Gastrocnemius medialis (tissue), 4 donors: ENCODE measurements at regions not wholly inside any gene's neighbourhood (a gene's known extent, or its start where the extent isn't known, plus 50 kb on each side); places are given as distances from the start of the nearest gene placed in this dataset.

Experiments used
- ATAC-seq, 2 donors: fragments of 150-250 bp; one replicate each; pipeline ENCODE4 v1.9.1; 2016
- DNase-seq, 2 donors: peaks; one replicate each; pipeline ENCODE4 v3.0.0-alpha.2; 2019
- H3K27ac ChIP-seq, 4 donors: fragments of 200-600 bp; sonication (generic); 1 replicate in 1 of 4; 2 replicates in 3 of 4; pipeline ENCODE4 v1.5.1; 2016 to 2018; ENCODE audit warnings: mild to moderate bottlenecking in 2 of 4, moderate library complexity in 1 of 4
- H3K27me3 ChIP-seq, 3 donors: fragments of 200-600 bp; sonication (generic) in 2 of 3; 1 replicate in 1 of 3; 2 replicates in 2 of 3; pipeline versions ENCODE4 v1.5.1 to v1.6.0; 2016 to 2019; ENCODE audit warnings: mild to moderate bottlenecking in 1 of 3, moderate library complexity in 1 of 3
- H3K36me3 ChIP-seq, 2 donors: fragments of 200-600 bp; sonication (generic) in 1 of 2; one replicate each; pipeline ENCODE4 v1.5.1; 2017 to 2018
- H3K4me1 ChIP-seq, 2 donors: fragments of 200-600 bp; sonication (generic) in 1 of 2; one replicate each; pipeline ENCODE4 v1.5.1; 2016 to 2017; ENCODE audit warnings: mild to moderate bottlenecking in 2 of 2
- H3K4me3 ChIP-seq, 4 donors: fragments of 200-600 bp; sonication (generic) in 3 of 4; 1 replicate in 1 of 4; 2 replicates in 3 of 4; pipeline ENCODE4 v1.5.1; 2016 to 2019; ENCODE audit warnings: mild to moderate bottlenecking in 2 of 4
- H3K9me3 ChIP-seq, 3 donors: fragments of 200-600 bp; sonication (generic) in 2 of 3; 1 replicate in 1 of 3; 2 replicates in 2 of 3; pipeline ENCODE4 v1.5.1; 2016 to 2019
- POLR2A ChIP-seq, 2 donors: fragments of 450-650 bp; IDR thresholded peaks; one replicate each; pipeline ENCODE4 v1.6.1; 2017; ENCODE audit warnings: antibody characterized with exemption in 2 of 2, mild to moderate bottlenecking in 2 of 2, moderate library complexity in 2 of 2
- in situ Hi-C, 4 donors: fragments of 200-750 bp; cut with MboI; loops; one replicate each; pipeline versions ENCODE4 v1.15.0 to v1.8.0; 2017; ENCODE audit warnings: low sequenced_read_pairs in 4 of 4
- intact Hi-C: fragments of 100-400 bp; cut with DNase I; formaldehyde crosslinking; loops from one replicate; pipeline ENCODE4 v1.15.1; 2023; ENCODE audit warnings: low total_unique reads
- TF ChIP-seq, protein P1 (sequence below), 5 experiments: fragments of 450-650 bp in 3 of 5; fragments of 200-600 bp in 2 of 5; sonication (generic) in 2 of 5; IDR thresholded peaks in 4 of 5; conservative IDR thresholded peaks in 1 of 5; 1 replicate in 4 of 5; 2 replicates in 1 of 5; pipeline ENCODE4 v1.5.1; 2016 to 2019; ENCODE audit warnings: antibody characterized with exemption in 5 of 5, mild to moderate bottlenecking in 3 of 5, moderate library complexity in 3 of 5

DNA sequence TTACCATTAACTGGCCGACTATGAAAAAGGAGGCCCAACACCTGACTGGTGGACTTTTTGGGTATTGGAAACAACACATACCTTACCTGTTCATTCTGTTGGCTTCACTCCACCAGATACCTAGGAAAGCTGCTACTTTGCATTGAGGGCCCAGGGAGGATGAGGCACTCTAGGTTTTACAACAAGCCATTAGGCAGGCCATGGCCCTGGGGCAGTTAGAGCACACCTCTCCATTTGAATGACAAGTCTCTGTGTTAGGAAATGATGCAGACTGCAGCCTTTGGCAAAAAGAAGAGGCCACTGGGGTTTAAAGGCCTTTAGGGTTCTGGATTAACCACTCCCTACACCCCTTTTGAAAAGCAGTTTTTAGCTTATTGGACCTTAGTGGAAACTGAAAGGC is 144.3 kb downstream of the OR2B2 start:
- ATAC-seq (no peak), DNase-seq (no peak)
- H3K9me3 ChIP-seq = no peaks in the 10 kb centered on the region
- in situ Hi-C loops (loop anchor here (10.0 to 25.0 kb wide), 3 partner anchors 119 to 256 kb away; a partner anchor contains a TSS), intact Hi-C loops (no loop called here)
- no peak overlapping the region for H3K27ac ChIP-seq
- H3K27me3 ChIP-seq = peaks cover 0 to 21% (median 6%) of the 10 kb centered on the region in 3 donors
- H3K4me3 ChIP-seq = no peak overlapping the region
- no peaks in the 10 kb centered on the region for H3K4me1 ChIP-seq
- TF ChIP-seq, protein P1, sequence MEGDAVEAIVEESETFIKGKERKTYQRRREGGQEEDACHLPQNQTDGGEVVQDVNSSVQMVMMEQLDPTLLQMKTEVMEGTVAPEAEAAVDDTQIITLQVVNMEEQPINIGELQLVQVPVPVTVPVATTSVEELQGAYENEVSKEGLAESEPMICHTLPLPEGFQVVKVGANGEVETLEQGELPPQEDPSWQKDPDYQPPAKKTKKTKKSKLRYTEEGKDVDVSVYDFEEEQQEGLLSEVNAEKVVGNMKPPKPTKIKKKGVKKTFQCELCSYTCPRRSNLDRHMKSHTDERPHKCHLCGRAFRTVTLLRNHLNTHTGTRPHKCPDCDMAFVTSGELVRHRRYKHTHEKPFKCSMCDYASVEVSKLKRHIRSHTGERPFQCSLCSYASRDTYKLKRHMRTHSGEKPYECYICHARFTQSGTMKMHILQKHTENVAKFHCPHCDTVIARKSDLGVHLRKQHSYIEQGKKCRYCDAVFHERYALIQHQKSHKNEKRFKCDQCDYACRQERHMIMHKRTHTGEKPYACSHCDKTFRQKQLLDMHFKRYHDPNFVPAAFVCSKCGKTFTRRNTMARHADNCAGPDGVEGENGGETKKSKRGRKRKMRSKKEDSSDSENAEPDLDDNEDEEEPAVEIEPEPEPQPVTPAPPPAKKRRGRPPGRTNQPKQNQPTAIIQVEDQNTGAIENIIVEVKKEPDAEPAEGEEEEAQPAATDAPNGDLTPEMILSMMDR (IDR thresholded peaks at IDR 0.05 in 4 of 5, conservative IDR thresholded peaks at IDR 0.05 in 1 of 5) = no peak
- no peak for TF ChIP-seq POLR2A (IDR thresholded peaks at IDR 0.05)
- no peaks in the 10 kb centered on the region for H3K36me3 ChIP-seq

DNA sequence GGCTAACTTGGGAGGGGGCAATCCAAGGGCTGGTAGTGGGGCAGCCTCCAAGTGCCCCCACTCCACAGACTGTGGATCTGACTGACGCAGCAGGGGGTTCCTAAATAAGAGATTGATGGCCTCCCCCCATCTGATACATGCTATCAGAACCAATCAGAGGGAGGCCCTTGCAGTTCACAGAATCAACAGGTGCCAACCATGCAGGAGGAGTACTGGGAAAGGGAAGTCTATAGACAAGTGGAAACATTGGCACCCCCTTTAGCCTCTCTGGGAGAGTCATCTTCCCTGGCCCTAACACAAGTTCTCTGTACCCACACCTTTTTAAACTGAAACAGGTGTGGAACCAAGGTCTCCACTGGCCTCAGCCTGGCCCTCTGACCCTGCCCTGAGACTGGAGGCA is 145.8 kb downstream of the OR2B2 start:
- Histone ChIP-seq H3K4me3 (no peak overlapping the region), H3K36me3 (no peaks in the 10 kb centered on the region), H3K9me3 (no peaks in the 10 kb centered on the region), H3K27ac (no peak overlapping the region), H3K27me3 (peaks cover 6 to 25% (median 6%) of the 10 kb centered on the region in 3 donors), H3K4me1 (no peaks in the 10 kb centered on the region)
- no peak for DNase-seq
- in situ Hi-C loops = loop anchor here (10.0 to 25.0 kb wide), 3 partner anchors 121 to 254 kb away; a partner anchor contains a TSS
- intact Hi-C loops = no loop called here
- TF ChIP-seq, protein P1 (IDR thresholded peaks at IDR 0.05 in 4 of 5, conservative IDR thresholded peaks at IDR 0.05 in 1 of 5) = no peak
- TF ChIP-seq POLR2A (IDR thresholded peaks at IDR 0.05) = no peak
- ATAC-seq = no peak

DNA sequence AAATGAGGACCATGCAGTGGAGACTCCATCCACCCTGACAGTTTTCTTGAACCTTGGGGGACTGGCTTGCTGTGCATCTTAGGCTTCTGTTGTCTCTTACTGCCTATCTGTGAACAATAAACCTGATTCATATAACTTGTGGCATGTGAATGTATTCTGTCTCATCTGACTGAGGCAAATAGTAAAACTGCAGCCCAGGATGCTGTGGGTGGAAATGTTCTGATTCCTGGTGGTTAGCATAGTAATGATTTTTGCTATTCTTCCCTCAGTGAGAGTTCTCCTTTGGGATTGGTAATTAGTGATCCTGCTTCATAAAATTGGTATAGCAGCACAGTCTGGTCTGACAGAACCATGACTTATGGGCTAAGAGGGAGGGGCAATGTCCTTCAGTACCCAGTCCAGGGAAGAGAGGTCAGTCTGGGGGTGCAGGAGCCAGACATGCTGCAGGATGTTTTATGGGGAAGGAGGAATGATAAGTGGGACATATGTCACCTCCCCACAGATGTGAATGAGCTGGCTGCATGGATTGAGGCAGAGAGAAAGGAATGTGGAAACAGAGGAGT is 147.1 kb downstream of the OR2B2 start:
- H3K27me3 ChIP-seq = peaks cover 6 to 24% (median 9%) of the 10 kb centered on the region in 3 donors
- no peak overlapping the region for H3K4me3 ChIP-seq
- no peaks in the 10 kb centered on the region for H3K9me3 ChIP-seq
- H3K36me3 ChIP-seq = no peaks in the 10 kb centered on the region
- TF ChIP-seq, protein P1 (IDR thresholded peaks at IDR 0.05 in 4 of 5, conservative IDR thresholded peaks at IDR 0.05 in 1 of 5) = no peak
- no peak for TF ChIP-seq POLR2A (IDR thresholded peaks at IDR 0.05)
- no peak for ATAC-seq
- in situ Hi-C loops = loop anchor here (10.0 to 25.0 kb wide), 3 partner anchors 122 to 253 kb away; a partner anchor contains a TSS
- intact Hi-C loops = no loop called here
- no peak for DNase-seq
- H3K4me1 ChIP-seq = no peaks in the 10 kb centered on the region
- H3K27ac ChIP-seq = no peak overlapping the region

DNA sequence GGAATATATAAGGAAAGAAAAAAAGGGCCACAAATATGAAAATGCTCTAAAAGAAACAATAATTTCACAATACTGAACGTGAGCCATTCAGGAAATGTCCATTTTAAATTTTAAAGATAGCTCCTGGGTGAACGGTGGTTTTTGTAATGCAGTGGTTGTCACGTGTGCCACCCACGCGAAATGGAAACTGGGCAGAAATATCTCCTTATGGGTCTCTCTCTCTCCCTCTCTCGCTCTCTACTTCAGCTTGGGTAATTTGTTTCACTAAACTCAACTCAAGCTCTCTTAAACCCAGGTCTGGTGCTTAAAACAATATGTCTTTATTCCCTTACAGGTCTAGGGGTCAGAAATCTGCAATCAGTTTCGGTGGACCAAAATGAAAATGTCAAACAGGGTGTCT is 150.8 kb downstream of the OR2B2 start:
- Histone ChIP-seq H3K27ac (no peak overlapping the region), H3K27me3 (peaks cover 20 to 47% (median 36%) of the 10 kb centered on the region in 3 donors), H3K36me3 (no peaks in the 10 kb centered on the region), H3K4me3 (no peak overlapping the region), H3K4me1 (no peaks in the 10 kb centered on the region), H3K9me3 (no peaks in the 10 kb centered on the region)
- in situ Hi-C loops = loop anchor here (10.0 to 25.0 kb wide), 3 partner anchors 126 to 249 kb away; a partner anchor contains a TSS
- TF ChIP-seq POLR2A (IDR thresholded peaks at IDR 0.05) = no peak
- TF ChIP-seq, protein P1 (IDR thresholded peaks at IDR 0.05 in 4 of 5, conservative IDR thresholded peaks at IDR 0.05 in 1 of 5) = no peak
- DNase-seq = no peak
- intact Hi-C loops = no loop called here
- no peak for ATAC-seq
